ENCODE measurements at regions not wholly inside any gene's neighbourhood (a gene's known extent, or its start where the extent isn't known, plus 50 kb on each side); places are given as distances from the start of the nearest gene placed in this dataset.
A peak's percentile ranks its signal among the peaks of the same experiment; 100 is the strongest.
"Not testable (repeated sequence)": the region's sequence is repeated elsewhere in the genome, so short reads cannot be mapped to it uniquely, and the experiment has no call there.

DNA sequence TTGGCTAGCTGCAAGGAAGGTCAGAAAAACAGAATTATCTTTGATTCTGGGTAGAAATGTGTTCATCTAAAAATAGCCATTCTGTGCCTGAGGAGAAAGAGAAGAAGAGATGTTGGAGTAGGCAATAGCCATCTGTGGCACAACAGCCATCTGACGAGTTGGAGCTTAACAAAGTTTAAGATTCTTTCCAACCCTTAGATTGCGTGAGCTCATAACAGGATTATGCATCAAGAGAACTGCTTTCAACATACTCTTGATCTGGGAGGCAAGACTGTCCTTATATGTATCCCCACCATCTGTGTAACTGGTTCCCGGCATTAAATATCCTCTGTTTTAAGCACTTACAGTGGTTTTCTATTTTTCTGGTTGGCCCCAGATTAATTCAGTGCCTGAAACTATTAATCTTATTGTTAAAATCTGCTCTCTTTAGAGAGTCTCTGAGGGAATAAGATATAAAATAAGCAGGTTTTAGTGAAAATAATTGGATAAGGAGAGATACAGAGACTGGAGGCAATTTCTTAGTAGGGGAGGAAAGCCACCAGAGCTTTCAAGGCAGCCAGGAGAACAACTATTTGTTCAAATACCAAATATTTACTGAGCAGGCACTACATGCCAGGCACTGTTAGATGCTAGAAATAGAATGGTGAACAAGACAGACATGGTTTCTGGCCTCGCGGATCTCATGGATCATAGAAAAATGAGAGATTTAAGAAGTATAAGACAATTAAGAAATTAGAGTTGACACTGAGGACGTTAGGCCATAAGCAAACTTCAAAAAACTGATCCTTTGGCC, 398.0 kb downstream of the SMARCA1 start:
- Mint-ChIP-seq H3K4me1 (no peaks in the 10 kb centered on the region), H3K36me3 (no peaks in the 10 kb centered on the region), H3K4me3 (no peak overlapping the region), H3K27ac (peak overlapping the region in 1 of 3 donors; percentile 39), H3K27me3 (peaks cover 2% of the 10 kb centered on the region), H3K9me3 (no peaks in the 10 kb centered on the region)

DNA sequence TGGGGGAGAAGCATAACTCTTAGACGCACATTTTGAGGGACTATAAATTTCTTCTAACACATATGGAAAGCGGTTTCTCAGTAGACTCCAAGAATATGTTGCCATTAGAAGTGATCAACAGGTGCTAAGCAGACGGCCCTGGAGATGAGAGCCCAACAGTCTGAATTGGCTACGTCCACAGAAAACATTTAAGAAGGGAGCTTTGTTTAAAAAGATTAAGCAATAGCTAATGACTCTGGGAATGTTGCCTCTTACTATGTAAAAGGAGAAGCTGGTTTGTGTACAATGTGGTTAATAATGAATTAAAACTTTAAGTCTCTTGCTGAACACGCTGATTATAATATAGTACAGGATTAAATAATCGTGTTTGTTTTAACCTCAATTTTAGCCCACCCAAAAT, 399.5 kb downstream of the SMARCA1 start:
- no peak overlapping the region for H3K4me3 Mint-ChIP-seq
- H3K4me1 Mint-ChIP-seq = no peaks in the 10 kb centered on the region

DNA sequence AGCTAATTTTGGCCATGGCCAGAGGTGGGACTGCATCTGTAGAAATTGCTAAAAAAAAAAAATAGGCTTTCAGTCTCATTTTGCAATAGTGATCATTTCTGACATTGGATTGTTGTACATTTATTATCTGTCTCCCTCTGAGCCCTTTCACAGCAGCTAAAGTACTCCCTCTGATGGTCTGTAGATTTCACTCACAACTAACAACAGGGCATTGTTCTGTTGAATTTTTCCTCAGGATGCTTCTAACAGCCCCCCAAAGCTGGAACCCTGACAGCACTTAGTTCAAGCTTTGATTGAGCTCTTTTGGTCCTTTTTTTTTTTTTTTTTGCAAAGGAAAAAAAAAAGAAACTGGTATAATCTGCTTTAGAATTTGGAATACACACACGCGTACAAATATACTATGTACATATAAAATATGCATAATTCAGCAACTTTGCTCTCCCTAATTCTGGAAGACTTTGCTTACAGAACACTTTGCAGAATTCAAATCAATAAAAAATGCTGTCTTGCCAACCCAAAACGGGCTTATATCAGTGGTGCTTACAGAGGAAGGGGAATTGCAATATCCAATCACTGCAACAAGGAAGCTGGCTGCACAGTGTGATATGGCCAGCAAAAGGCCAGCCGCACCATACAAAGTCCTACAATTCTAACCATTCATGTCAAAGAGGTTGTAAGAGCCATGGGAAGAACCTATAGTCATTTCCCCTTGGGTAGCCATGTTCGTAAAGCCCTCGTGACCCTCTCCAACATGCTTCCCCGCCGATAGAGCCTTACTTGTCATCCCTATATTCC, 406.4 kb downstream of the SMARCA1 start:
- Mint-ChIP-seq H3K27ac (no peak overlapping the region), H3K4me3 (no peak overlapping the region), H3K27me3 (no peaks in the 10 kb centered on the region), H3K9me3 (no peaks in the 10 kb centered on the region), H3K36me3 (no peaks in the 10 kb centered on the region), H3K4me1 (no peaks in the 10 kb centered on the region)

More for the DNA sequence above, 399.5 kb downstream of the SMARCA1 start:
- Mint-ChIP-seq H3K27me3 (peaks cover 1% of the 10 kb centered on the region), H3K27ac (peak overlapping the region in 1 of 3 donors; percentile 39), H3K9me3 (no peaks in the 10 kb centered on the region), H3K36me3 (no peaks in the 10 kb centered on the region)

DNA sequence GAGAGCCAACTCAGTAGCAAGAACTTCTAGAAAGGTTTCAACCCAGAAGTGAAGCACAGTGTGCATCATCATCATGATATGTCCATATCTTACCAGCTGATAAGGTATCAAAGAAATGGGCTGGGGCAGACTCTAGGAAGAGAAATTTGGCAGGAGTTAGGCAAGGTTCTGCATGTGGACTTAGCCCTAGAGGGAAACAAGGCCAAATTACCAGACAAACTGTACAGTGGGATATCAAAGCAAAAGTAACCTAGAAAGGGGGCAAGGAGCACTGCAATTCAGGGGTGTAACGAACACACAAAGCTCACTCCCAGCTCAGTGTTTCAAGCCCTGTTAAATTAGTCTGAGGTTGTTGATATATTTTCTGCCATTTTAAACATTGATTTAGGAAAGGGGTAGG, 407.4 kb downstream of the SMARCA1 start:
- Mint-ChIP-seq H3K4me3 (no peak overlapping the region), H3K4me1 (no peaks in the 10 kb centered on the region)

DNA sequence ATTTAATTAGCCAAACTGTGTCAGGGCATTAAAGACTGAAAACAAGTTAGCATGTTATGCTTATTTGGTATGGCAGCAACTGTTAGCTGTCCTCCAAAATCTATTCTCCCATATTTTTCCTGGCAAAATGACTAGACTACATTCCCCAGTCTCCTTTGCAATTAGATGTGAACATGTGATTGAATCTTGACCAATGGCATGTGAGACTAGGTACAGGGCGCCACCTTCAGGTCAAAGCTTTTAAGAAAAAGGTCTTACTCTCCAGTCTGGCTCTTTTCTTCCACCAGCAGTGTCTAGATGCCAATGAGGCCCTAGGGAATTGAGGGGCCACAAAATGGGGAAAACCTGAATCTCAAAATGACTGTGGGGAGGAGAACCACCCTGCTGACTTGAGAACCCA, 408.2 kb downstream of the SMARCA1 start:
- no peak overlapping the region for H3K27ac Mint-ChIP-seq

More for the DNA sequence above, 407.4 kb downstream of the SMARCA1 start:
- Mint-ChIP-seq H3K27ac (peak overlapping the region in 1 of 3 donors; percentile 20), H3K36me3 (no peaks in the 10 kb centered on the region), H3K27me3 (no peaks in the 10 kb centered on the region), H3K9me3 (no peaks in the 10 kb centered on the region)

DNA sequence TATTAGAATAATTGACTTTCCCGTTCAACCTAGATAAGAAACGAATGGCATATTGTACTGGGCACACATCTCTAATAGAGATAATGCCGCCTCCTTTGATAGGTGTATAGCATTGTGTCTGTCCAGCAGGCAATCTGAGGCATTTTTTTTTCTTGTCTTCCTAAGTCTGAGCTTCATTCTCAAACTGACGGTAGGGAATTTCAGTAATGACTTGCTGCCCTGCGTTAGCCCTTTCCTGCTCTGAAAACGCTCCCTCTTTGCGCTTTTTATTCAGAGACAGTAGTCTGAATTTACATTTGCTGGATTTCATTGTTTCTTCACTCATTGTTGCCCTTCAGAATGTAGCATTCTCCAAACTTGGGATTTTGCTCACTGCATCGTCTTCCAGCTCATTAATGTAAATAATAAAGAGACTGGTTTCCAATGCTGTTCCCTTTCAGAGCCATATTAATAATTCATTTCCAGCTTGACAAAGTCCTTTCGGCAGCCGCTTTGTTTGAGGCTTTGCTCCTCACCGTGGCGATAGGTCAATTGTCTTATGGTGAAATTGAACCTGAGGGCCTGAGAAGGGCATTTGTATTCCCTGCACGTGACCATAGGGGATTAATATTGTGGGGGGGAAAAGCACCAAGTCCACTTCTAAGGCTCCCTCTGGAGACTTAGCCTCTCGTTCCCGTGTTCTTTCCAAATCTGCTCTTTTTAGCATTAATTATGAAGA, 412.1 kb downstream of the SMARCA1 start:
- Mint-ChIP-seq H3K27me3 (no peaks in the 10 kb centered on the region), H3K27ac (no peak overlapping the region), H3K9me3 (no peaks in the 10 kb centered on the region), H3K36me3 (no peaks in the 10 kb centered on the region), H3K4me1 (no peaks in the 10 kb centered on the region), H3K4me3 (no peak overlapping the region)

More for the DNA sequence above, 408.2 kb downstream of the SMARCA1 start:
- H3K4me1 Mint-ChIP-seq = no peaks in the 10 kb centered on the region
- no peak overlapping the region for H3K4me3 Mint-ChIP-seq
- no peaks in the 10 kb centered on the region for H3K36me3 Mint-ChIP-seq
- no peaks in the 10 kb centered on the region for H3K27me3 Mint-ChIP-seq
- no peaks in the 10 kb centered on the region for H3K9me3 Mint-ChIP-seq

DNA sequence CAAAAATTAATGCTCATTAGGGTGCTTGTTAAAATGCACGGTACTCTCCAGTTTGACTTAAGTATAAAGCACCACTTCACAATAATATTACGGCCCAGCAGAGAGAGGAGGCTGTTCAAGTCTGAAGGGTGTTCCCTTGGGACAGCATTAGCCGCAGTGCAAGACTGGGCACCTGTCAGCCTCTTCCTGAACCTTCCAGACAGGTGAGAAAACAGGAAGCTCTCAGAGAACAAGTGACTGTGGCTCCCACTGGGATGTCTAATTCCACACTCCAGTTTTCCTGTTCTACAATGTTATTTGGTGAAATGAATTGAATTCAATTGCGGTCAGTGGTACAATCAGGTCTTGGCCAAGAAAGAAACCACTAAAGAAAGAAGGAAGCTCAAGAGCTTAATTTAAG, 414.4 kb downstream of the SMARCA1 start:
- no peaks in the 10 kb centered on the region for H3K4me1 Mint-ChIP-seq
- peaks cover 0 to 5% (median 0%) of the 10 kb centered on the region in 3 donors for H3K9me3 Mint-ChIP-seq
- no peaks in the 10 kb centered on the region for H3K36me3 Mint-ChIP-seq
- no peak overlapping the region for H3K4me3 Mint-ChIP-seq
- no peaks in the 10 kb centered on the region for H3K27me3 Mint-ChIP-seq
- no peak overlapping the region for H3K27ac Mint-ChIP-seq

DNA sequence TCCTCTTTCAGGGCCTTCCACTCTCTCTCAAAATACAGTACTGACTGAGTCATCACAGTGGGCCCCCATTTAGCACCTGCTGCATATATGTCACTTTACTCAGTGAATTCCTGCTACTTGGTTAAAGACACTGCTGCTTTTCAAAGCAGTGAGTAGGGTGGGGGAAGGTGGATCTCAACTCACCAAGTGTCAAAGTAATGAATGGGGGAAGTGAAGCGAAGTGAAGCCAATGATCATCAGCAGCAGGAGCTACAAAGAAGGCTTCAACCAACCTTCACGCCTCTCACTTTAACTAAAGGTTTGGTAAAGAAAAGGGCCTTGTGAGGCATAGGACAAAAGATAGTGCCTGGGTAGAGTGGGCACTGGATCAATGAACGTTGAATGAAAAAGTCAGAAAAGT, 424.1 kb downstream of the SMARCA1 start:
- Mint-ChIP-seq H3K27ac (no peak overlapping the region), H3K27me3 (no peaks in the 10 kb centered on the region), H3K9me3 (peaks cover 0 to 5% (median 0%) of the 10 kb centered on the region in 3 donors), H3K4me1 (no peaks in the 10 kb centered on the region), H3K36me3 (no peaks in the 10 kb centered on the region), H3K4me3 (no peak overlapping the region)

DNA sequence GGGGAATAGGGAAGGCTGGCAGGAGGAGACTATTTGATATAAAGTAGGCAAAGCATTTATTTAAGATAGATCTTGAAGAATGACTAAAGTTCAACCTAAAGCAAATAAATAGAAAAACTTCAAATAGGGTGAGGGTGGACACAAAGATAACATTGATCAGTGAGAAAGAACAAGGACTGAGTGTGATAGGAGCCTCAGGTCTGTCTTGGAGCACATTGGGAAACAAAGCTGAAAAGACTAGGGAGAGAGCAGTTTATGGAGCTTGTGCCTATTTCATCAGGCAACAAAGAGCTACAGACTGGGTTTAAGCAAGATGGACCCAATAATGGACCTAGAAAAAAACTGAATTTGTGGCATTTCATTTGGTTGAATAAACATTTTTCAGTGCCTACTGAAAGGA, 425.6 kb downstream of the SMARCA1 start:
- no peaks in the 10 kb centered on the region for H3K4me1 Mint-ChIP-seq
- no peak overlapping the region for H3K4me3 Mint-ChIP-seq
- peaks cover 0 to 5% (median 0%) of the 10 kb centered on the region in 3 donors for H3K9me3 Mint-ChIP-seq
- H3K36me3 Mint-ChIP-seq = no peaks in the 10 kb centered on the region
- H3K27ac Mint-ChIP-seq = no peak overlapping the region
- no peaks in the 10 kb centered on the region for H3K27me3 Mint-ChIP-seq

DNA sequence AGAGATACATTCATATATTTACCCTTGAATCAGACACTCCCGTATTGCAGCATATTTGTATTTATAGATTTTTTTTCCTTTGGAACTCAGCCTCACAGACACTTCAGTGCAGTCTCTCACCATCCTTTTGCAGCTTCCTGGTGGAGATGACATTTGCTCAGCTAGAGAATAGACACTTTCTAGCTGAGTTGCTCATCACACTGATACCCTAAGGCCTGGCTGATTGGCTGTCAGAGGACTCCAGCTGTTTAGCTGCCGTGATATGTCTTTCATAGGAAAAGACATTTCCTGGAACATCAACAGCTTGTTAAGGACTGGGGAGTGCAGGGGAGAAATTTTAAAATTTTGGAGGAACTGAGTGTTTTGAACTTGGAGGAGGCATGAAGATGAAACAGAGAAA, 429.6 kb downstream of the SMARCA1 start:
- Mint-ChIP-seq H3K4me1 (no peaks in the 10 kb centered on the region), H3K36me3 (no peaks in the 10 kb centered on the region), H3K9me3 (peaks cover 0 to 5% (median 0%) of the 10 kb centered on the region in 3 donors), H3K4me3 (no peak overlapping the region), H3K27ac (no peak overlapping the region), H3K27me3 (no peaks in the 10 kb centered on the region)

DNA sequence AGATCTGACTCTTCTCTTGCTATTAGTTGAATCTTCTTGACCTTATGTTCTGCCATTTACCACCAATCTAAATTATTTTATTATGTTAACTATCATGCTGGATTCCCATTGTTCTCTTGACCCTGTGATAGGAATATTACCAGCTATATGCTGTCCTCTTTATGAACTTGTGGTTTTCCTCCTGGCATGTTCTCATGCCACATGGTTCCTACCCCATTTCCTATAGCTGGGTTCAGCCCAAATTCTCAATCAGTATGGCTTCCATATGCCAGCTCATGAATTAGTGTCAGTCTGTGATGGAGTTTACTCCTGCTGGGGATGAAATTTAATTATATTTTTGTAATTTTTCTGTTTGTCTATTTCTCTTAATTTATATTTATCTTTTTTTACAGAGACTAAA, 430.5 kb downstream of the SMARCA1 start:
- Mint-ChIP-seq H3K9me3 (peaks cover 0 to 1% (median 0%) of the 10 kb centered on the region in 3 donors), H3K36me3 (no peaks in the 10 kb centered on the region), H3K27me3 (no peaks in the 10 kb centered on the region), H3K4me1 (no peaks in the 10 kb centered on the region), H3K27ac (no peak overlapping the region), H3K4me3 (no peak overlapping the region)

DNA sequence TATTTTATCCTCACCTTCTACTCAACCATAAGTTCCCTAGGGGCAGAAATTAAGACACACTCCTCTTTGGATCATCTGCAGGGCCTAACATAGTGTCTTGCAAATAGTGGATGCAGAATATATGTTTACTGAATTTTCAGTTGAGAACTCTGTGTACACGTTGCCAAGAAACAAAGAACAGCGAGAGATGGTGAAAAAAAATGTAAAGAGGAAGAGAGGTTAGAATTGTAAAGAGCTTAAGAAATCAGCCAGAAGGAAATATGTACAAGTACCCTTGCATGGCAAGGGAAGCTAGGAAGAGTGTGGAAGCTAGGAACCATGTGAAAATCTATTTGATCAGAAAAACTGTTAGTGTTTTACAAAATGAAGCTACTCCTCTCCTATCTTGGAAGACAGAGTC, 431.0 kb downstream of the SMARCA1 start:
- no peaks in the 10 kb centered on the region for H3K36me3 Mint-ChIP-seq
- H3K9me3 Mint-ChIP-seq = peaks cover 0 to 3% (median 1%) of the 10 kb centered on the region in 3 donors
- no peak overlapping the region for H3K4me3 Mint-ChIP-seq
- no peak overlapping the region for H3K27ac Mint-ChIP-seq
- no peaks in the 10 kb centered on the region for H3K4me1 Mint-ChIP-seq
- H3K27me3 Mint-ChIP-seq = no peaks in the 10 kb centered on the region

DNA sequence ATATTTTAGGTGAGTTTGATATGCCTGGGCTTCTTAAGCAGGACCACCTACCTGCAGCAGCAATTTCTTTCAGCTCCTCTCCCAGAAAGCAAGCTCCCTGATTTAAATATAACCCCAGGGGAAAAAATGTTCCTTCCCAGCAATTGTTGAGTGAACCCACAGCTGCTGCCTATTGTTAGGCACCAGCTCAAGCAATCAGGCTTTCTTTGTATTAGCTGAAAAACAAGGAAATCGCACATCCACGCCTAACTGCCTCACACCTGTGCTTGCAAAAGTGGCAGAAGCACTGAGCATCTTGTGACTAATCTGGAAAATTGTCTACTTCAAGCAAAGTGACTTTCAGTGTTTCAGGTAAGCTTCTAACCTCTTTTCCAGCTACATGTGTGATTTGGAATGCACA, 432.2 kb downstream of the SMARCA1 start:
- Mint-ChIP-seq H3K4me3 (no peak overlapping the region), H3K27me3 (no peaks in the 10 kb centered on the region), H3K4me1 (no peaks in the 10 kb centered on the region), H3K27ac (no peak overlapping the region), H3K36me3 (no peaks in the 10 kb centered on the region), H3K9me3 (peaks cover 0 to 3% (median 1%) of the 10 kb centered on the region in 3 donors)

DNA sequence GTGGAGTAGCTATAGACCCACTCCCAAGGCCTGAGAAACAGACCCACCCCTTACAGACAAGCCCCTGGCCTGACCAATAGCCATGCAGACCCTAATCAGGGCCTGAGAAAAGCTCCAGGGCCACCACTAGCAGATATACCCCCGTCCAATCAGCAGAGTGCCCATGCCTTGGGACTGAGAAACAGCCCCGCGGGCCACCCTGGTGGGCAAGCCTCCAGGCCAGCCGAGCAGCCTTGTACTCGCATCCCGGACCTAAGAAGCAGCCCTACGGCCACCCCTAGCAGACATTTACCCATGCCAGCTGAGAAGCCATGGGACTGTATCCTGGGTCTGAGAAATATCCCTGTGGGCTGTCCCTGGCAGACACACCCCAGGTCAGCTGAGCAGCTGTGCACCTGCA, 436.5 kb downstream of the SMARCA1 start:
- Mint-ChIP-seq H3K4me1 (no peaks in the 10 kb centered on the region), H3K36me3 (no peaks in the 10 kb centered on the region), H3K9me3 (peaks cover 0 to 12% (median 0%) of the 10 kb centered on the region in 3 donors), H3K27ac (no peak overlapping the region), H3K4me3 (no peak overlapping the region), H3K27me3 (no peaks in the 10 kb centered on the region)

DNA sequence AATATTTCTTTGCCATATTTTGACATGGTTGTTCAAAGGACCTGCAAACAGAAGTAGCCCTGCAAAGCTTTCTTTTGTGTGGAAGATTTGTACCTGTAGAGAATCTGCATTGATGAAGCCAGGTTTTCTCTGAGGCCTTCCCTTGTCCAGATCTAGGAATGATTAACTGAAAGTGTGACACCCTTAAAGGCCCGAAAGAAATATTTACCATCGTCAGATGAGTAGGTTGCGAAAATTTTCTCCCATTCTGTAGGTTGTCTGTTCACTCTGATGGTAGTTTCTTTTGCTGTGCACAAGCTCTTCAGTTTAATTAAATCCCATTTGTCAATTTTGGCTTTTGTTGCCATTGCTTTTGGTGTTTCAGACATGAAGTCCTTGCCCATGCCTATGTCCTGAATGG, 439.0 kb downstream of the SMARCA1 start:
- H3K4me3 Mint-ChIP-seq, H3K27me3 Mint-ChIP-seq, H3K4me1 Mint-ChIP-seq, H3K36me3 Mint-ChIP-seq, H3K27ac Mint-ChIP-seq: not testable (repeated sequence)
- H3K9me3 Mint-ChIP-seq = peaks cover 0 to 16% (median 0%) of the 10 kb centered on the region in 3 donors
